ENCODE measurements at regions not wholly inside any gene's neighbourhood (a gene's known extent, or its start where the extent isn't known, plus 50 kb on each side); places are given as distances from the start of the nearest gene placed in this dataset.

- Mint-ChIP-seq H3K4me3 (no peak overlapping the region), H3K36me3 (ENCODE audit: low read depth) (no peaks in the 10 kb centered on the region), H3K9me3 (peaks cover 3% of the 10 kb centered on the region), H3K27me3 (no peaks in the 10 kb centered on the region), H3K27ac (no peak overlapping the region), H3K4me1 (no peaks in the 10 kb centered on the region)
- TF ChIP-seq CTCF (IDR thresholded peaks at IDR 0.05) = no peak
- CTCF ChIA-PET = no interaction called here
- POLR2A ChIA-PET = no interaction called here
- intact Hi-C loops (cut with micrococcal nuclease) = no loop called here
- no peak for ATAC-seq (ENCODE audit: low read depth)
- DNase-seq = no peak
These were observed 71.6 kb upstream of the NRSN1 start for GRCh38 chr6:24054388-24054787.

- Mint-ChIP-seq H3K9me3 (peaks cover 5% of the 10 kb centered on the region), H3K27ac (no peak overlapping the region), H3K4me3 (no peak overlapping the region), H3K4me1 (no peaks in the 10 kb centered on the region), H3K27me3 (no peaks in the 10 kb centered on the region), H3K36me3 (ENCODE audit: low read depth) (no peaks in the 10 kb centered on the region)
- no peak for ATAC-seq (ENCODE audit: low read depth)
- CTCF ChIA-PET = no interaction called here
- intact Hi-C loops (cut with micrococcal nuclease) = no loop called here
- TF ChIP-seq CTCF (IDR thresholded peaks at IDR 0.05) = no peak
- POLR2A ChIA-PET = no interaction called here
- DNase-seq = no peak
These were observed 69.4 kb upstream of the NRSN1 start for GRCh38 chr6:24056567-24056966.

GRCh38 chr6:24057030-24057429 is 69.0 kb upstream of the NRSN1 start:
- Mint-ChIP-seq H3K27me3 (no peaks in the 10 kb centered on the region), H3K4me3 (no peak overlapping the region), H3K9me3 (peaks cover 5% of the 10 kb centered on the region), H3K4me1 (no peaks in the 10 kb centered on the region), H3K27ac (no peak overlapping the region), H3K36me3 (ENCODE audit: low read depth) (no peaks in the 10 kb centered on the region)
- no peak for DNase-seq
- no peak for ATAC-seq (ENCODE audit: low read depth)
- POLR2A ChIA-PET = no interaction called here
- TF ChIP-seq CTCF (IDR thresholded peaks at IDR 0.05) = no peak
- CTCF ChIA-PET = no interaction called here
- intact Hi-C loops (cut with micrococcal nuclease) = no loop called here

GRCh38 chr6:24060982-24061754 is 64.8 kb upstream of the NRSN1 start:
- intact Hi-C loops (cut with micrococcal nuclease) = no loop called here
- Mint-ChIP-seq H3K9me3 (peaks cover 6% of the 10 kb centered on the region), H3K4me1 (no peaks in the 10 kb centered on the region), H3K4me3 (no peak overlapping the region), H3K27me3 (no peaks in the 10 kb centered on the region), H3K36me3 (ENCODE audit: low read depth) (no peaks in the 10 kb centered on the region), H3K27ac (no peak overlapping the region)
- ChIA-PET POLR2A (no interaction called here), CTCF (no interaction called here)
- no peak for TF ChIP-seq CTCF (IDR thresholded peaks at IDR 0.05)
- ATAC-seq (ENCODE audit: low read depth) = no peak
- no peak for DNase-seq

GRCh38 chr6:24064106-24064505 is 61.9 kb upstream of the NRSN1 start:
- intact Hi-C loops (cut with micrococcal nuclease) = no loop called here
- no peak for TF ChIP-seq CTCF (IDR thresholded peaks at IDR 0.05)
- Mint-ChIP-seq H3K36me3 (ENCODE audit: low read depth) (no peaks in the 10 kb centered on the region), H3K27ac (no peak overlapping the region), H3K4me1 (no peaks in the 10 kb centered on the region), H3K4me3 (no peak overlapping the region), H3K27me3 (no peaks in the 10 kb centered on the region), H3K9me3 (peaks cover 4% of the 10 kb centered on the region)
- DNase-seq (no peak), ATAC-seq (ENCODE audit: low read depth) (no peak)
- POLR2A ChIA-PET = no interaction called here
- CTCF ChIA-PET = no interaction called here
